ENCODE measurements at regions not wholly inside any gene's neighbourhood (a gene's known extent, or its start where the extent isn't known, plus 50 kb on each side); places are given as distances from the start of the nearest gene placed in this dataset.
"Not testable (repeated sequence)": the region's sequence is repeated elsewhere in the genome, so short reads cannot be mapped to it uniquely, and the experiment has no call there.

DNA sequence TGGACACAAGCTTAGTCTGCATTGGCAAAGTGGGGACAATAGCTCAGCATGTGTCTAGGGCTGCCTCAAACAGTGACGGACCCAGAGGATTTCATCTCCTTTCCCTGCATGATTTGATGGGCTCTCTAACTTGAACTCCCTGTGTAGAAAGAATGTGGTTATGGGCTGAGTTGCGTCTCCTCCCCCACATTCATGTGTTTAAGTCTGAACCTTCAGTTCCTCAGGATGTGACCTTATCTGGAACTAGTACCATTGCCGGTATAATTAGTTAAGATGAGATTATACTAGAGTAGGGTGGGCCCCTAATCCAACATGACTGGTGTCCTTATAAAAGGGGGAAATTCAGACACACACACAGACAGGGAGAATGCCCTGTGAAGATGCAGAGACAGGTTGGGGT, 257.6 kb downstream of the BCL2L11 start:
- TF ChIP-seq, protein P1, sequence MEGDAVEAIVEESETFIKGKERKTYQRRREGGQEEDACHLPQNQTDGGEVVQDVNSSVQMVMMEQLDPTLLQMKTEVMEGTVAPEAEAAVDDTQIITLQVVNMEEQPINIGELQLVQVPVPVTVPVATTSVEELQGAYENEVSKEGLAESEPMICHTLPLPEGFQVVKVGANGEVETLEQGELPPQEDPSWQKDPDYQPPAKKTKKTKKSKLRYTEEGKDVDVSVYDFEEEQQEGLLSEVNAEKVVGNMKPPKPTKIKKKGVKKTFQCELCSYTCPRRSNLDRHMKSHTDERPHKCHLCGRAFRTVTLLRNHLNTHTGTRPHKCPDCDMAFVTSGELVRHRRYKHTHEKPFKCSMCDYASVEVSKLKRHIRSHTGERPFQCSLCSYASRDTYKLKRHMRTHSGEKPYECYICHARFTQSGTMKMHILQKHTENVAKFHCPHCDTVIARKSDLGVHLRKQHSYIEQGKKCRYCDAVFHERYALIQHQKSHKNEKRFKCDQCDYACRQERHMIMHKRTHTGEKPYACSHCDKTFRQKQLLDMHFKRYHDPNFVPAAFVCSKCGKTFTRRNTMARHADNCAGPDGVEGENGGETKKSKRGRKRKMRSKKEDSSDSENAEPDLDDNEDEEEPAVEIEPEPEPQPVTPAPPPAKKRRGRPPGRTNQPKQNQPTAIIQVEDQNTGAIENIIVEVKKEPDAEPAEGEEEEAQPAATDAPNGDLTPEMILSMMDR (conservative IDR thresholded peaks at IDR 0.05) = not testable (repeated sequence)
- TF ChIP-seq ZFX (IDR thresholded peaks at IDR 0.05) = not testable (repeated sequence)
